NCI-H2196 treated with DMSO at 0.1 percent for 48 hours (cell line): ENCODE measurements at regions not wholly inside any gene's neighbourhood (a gene's known extent, or its start where the extent isn't known, plus 50 kb on each side); places are given as distances from the start of the nearest gene placed in this dataset.

Experiments used
- DNase-seq: peaks from one replicate; lab custom pipeline; 2025; ENCODE audit not compliant: unreplicated experiment; lab: John Stamatoyannopoulos, UW

DNA sequence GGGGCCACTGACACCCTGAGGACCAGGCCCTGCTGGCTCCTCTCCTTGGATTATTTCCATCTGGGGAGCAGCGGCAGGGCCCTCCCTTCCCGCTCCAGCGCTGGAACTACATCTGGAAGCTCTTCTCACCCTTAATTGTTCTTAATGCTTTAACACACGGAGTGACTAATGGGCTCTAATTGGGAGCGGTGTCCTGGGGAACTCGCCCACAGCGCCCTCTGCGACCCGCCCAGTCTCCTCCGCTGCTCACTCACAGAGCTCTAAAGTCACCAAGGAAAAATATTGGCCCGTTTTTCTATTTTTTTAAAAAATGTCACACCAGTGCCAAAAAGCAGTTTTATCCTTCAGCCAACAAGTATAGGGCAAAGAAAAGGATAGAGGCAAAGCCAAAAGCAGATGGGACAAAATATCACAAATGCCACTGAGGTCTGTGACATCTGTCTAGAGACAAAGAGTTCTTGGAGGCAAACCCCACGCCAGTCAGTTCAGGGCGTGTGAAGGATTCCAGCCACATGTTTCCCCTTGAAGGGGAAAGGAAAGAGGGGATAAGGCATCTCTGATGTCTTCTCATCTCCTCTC is 134.7 kb downstream of the RBFOX3 start:
- DNase-seq: no peak

DNA sequence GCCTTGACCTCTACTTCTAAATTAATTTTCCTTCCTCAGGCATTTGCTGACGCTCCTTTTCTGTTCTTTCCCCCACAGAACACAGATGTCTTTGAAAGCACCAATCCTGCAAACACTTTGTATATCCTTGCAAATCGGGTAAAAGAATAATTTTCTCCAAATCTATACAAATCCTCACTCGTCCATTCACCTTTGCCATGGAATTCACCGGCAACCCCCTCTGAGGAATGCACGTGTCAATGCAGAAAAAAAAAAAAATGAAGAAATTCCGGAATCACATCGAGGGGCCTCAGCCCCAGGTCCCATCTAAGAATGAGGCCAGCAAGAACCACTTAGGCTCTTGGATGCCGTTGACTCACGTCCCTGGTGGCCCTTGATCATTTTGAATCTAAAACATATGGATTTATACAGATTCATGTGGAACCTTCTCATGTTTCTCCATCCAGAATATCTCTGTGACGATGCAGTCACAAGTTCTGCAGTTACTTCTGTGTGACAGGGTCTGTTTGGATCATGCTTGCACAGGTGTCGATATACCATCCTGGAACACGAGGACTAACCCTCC is 136.9 kb downstream of the RBFOX3 start:
- DNase-seq: no peak

DNA sequence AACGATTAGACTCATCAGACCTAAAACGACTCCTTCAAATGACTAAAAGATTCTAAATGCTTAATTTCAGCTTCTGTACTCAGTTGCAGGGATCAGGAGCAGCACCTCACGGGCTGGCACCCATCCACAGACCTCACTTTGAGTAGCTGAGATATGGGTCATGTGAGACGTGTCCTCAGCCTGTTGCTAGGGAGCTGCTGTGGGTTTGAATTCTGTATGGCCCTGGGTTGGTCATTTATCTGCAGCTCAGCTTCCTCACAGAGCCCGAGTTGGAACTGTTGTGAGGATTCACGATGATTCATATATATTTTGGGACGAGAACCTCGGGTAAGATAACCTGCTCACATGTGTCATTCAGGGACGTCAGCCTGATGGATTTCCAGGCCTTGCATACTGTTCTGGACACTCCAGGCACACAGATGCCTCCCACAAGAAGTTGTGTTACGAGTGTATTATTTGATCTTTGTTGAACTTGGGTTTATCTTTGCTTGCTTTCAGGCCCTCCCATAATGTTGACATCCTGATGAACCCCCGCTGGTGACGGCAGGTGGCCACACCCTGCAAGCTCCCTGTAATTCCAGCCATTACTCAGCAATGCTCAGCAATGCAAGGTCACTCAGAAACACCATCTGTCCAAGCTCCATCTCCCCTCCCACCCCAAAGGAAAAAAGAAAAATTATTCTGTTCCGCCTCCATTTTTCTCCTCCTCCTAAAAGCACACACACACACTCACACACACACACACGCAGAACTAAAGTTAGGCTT is 137.6 kb downstream of the RBFOX3 start:
- no peak for DNase-seq

DNA sequence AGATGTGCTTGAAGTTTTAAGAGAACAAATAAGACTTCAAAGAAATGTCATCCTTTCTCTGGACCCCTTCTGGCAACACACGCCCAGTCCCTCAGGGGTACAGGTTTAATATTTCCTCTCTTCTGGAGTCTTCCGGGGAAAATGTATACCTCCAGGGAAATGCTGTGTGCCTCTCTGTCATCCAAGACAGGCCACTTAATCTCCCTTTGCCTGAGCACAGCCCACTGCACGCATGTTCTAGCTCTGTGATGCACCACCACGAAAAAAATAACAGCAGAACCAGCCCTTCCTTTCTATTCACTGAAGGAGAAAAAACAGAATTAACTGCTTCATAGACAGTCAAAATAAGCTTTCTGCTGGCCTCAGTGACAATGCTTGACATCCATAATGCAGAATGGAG is 140.1 kb downstream of the RBFOX3 start:
- DNase-seq: no peak

DNA sequence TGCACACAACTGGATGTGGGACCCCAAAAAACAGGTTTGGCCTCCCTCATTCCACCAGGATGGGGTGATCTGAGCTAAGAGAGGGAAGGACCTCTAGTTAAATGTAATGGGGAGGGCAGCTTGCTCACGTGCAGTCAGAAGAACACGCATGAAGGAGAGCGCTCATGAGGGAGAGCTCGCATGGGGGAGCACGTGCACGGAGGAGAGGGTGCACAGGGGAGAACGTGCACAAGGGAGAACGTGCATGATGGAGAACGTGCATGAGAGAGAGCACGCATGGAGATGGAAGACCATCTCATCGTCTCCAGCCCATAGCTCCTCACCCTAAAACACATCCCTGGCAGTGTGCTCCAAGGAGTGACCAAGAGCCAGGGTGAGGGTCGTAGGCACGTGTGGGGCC is 141.2 kb downstream of the RBFOX3 start:
- DNase-seq: no peak

DNA sequence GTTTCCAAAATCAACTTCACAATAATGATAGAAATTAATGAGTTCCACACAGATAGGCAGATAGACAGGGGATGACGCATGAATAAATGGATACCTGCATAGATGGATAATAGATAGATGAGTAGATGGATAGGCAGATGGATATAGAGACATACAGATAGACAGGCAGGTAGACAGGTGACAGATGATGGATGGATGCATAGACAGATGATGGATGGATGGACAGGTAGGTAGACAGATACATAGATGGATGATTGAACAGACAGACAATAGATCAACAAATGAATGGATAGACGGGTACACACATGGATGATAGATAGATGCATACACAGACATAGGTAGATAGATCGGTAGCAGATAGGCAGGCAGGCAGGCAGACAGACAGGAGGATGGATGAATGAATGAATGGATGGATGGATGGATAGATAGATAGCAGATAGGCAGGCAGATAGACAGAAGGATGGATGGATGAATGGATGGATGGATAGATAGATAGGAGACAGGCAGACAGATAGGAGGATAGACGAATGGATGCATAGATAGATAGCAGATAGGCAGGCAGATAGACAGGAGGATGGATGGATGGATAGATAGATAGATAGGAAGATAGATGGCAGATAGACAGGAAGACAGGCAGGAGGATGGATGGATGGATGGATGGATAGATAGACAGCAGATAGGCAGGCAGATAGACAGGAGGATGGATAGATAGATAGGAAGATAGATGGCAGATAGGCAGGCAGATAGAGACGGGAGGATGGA is 142.5 kb downstream of the RBFOX3 start:
- no peak for DNase-seq

DNA sequence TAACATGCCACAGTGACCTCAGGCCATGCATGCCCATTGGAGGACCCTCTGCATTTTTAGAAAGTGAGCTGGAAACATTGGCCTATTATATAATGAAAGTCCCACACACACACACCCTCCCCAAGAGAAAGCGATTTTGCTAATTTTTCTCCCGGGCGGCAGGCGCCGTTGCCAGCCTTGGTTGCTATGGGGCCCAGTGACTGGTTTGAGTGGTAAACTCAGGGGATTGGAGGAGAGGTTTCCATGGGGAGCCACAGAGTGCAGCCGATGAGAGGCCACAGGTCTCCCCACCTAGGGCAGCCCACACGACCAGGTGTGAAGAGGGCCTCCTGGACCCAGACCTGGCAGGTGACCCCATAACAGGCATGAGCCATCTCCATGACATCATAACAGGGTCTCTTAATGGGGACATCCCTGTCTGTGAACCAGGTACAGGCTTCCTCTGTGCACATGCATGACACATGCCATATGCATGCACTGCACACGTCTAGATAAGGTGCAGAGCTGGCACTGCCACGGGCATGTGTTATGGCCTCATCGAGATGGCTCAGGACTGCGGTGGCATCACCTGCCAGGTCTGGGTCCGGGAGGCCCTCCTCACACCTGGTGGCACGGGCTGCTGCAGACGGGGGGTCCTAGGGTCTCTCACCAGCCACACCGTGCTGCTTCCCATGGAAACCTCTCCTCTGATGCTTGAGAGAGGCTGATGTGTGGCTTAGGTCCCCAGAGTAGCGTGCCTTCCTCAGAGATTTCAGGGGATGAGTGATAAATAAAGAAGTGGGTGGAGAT is 144.1 kb downstream of the RBFOX3 start:
- no peak for DNase-seq

DNA sequence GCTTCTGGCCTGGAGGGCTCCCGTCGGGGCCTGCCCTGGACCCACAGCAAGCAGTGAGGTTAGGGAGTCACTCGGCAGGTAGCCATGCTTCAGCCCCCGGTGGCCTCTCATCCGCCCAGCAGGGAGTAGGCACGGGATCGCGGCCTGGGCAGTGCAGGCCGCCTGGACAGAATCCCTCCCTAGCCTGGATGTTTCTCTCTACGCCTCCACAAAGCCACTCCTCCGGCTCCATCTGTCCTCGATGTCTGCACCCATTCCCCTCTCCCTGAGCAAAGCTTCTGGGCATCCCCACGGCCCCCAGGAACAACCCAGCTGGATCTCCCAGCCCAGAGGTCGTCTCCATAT is 145.2 kb downstream of the RBFOX3 start:
- no peak for DNase-seq

DNA sequence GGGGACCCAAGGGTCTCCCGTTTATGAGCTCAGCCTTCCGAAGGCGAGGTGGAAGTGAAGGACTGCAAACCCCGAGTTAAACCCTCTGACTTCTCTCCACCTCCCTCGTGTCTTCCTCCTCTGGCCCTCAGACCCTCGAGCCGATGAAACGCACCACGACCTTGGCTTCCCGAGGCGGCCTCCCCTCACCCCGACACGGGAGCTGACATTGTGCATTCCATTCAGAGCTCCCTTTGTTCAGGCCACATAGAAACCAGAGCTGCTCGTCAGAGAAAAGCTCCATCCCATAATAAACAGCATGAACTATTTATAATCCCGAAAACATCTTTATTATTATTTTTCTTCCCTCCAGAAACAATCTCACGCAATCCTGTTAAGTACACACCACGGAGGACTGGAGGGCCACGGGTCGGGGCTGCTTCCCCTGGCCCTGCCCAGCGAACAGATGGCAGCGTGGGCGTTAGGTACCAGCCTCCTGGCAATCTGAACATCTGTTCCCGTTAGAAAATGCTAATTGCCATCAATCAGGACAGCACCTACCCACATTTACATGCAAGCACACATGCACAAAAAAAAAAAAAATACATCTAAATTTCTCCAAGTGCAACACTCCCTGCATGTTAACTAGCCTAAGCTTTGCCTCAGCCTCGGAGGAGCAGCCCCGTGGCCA is 145.7 kb downstream of the RBFOX3 start:
- no peak for DNase-seq

DNA sequence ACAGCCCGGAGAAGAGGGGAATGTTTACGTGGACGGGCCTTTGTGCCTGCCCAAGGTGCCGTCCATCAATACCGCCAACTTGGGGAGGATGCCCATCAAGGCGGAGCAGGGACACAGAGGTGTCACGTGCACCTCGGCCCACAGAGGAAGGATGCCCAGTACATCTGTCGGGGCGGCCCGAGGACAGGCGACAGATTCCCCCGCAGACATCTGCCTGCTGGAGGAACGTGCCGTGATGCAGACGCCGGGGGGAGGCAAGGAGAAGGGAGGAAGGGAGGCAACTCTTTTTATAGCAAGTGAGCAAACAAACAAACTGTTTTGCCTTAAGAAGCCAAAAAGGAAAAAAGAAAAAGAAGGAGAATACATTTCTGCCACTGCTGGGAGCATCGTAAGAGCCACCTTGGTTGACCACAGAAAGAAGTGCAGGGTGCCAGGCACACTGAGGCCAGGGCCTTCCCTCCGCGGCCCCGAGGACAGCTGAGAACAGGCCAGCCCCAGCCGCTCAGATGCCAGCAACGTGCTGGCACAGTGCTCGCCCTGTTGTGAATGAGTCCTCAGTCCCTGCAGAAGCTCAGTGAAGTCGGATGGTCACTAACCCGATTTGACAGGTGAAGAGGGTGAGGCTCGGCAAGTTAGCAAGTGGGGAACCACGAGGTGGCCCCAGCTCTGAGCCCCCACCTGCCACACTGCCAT is 146.4 kb downstream of the RBFOX3 start:
- DNase-seq: no peak

DNA sequence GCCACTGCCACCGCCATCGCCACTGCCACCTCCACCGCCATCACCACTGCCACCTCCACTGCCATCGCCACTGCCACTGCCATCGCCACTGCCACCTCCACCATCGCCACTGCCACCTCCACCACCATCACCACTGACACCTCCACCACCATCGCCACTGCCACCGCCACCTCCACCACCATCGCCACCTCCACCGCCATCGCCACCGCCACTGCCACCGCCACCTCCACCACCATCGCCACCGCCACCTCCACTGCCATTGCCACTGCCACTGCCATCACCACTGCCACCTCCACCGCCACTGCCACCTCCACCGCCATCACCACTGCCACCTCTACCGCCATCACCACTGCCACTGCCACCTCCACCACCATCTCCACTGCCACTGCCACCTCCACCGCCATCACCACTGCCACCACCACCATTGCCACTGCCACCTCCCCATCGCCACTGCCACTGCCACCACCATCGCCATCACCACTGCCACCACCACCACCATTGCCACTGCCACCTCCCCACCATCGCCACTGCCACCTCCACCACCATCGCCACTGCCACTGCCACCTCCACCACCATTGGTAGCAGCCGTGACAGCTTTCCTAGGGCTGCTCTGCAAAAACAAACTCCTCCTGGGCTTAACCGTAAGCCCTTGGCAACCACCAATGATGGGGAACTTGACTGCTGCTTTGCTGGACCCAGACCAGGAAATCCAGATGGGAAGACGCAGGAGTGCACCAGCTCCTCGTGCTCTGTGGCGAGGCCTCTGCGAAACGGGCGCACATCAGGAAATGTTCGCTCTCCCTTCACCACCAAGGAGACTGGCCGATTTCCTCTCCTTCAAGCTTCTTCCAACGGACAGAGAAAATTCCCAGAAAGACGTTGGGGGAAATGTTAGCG is 147.2 kb downstream of the RBFOX3 start:
- no peak for DNase-seq

DNA sequence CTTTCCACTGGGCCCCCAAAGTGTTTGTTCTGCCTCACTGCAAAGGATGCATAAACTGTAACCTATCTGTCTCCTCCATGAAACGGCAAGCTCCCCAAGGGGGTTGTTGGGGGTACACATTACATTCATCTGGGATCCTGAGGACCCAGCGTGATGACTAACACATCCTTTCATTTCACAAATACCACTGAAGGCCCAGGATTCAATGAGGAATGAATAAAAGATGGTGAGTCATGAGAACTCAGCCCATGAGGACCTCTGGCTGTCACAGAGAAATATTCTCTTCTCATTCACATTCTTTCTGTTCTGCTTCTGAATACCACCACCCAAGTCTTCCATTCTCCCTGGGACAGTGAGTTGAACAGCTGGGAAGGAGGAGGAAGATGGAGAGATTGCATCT is 149.8 kb downstream of the RBFOX3 start:
- DNase-seq: no peak

DNA sequence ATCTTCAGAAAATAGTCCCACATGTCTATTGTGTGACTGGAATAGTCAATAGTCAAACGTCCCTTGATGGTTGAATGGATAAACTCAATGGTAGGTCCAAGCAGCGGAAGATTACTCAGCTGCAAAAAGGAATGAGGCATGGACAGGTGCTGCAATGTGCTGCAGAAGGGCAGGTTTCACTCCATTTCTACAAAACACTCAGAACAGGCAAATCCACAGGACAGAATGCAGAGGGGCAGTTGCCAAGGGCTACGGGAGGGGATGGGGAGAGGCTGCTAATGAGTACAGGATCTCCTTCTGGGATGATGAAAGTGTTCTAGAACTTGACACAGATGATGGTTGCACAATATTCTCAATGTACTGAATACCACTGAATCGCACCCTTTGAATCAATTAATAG is 151.0 kb downstream of the RBFOX3 start:
- DNase-seq: no peak

DNA sequence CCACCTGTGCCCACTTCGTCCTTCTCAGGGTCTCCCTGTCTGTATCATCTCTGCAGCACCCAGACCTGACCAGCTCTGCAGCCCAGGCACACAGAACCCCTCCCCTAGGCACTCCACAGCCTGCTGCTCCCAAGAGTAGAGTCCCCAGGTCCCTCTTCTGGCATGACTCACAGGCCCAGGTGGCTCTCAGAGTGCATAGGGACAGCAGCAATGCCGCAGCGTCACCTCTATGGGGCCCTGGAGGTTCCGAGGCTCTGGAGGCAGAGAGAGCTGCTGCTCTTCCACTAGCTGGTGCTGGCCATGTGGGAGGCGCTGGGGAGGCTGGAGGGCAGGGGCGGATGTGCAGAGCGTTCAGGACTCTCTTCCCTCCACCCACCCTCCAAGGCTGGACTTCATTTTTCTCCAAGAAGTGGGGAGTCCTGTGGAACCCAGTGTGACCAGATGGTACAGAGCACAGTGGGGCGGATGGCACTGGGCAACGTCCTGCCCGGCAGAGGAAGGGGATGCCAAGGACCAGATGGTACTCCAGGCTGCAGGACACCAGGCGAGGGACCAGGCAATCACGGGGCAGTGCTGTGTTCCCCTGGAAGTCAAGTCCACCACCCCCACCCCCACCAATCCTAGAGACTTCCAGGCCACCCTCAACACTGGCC is 151.7 kb downstream of the RBFOX3 start:
- no peak for DNase-seq

DNA sequence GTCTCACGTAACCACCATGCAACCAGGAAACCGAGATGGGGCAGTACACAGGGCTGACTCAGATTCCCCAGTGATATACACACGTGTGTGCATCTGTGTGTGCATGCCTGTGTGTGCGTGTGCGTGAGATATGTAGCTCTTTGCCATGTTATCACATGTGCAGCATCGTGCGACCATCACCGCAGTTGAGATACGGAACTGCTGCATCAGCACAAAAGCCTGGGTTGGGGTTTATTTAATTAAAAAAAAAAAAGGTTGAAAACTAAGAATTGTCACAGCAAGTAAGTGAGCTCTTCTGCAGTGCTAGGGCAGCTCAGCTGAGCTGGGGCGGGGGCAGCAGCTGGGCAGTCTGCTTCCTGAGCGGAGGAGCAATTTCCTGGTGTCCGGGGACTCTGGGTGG is 152.5 kb downstream of the RBFOX3 start:
- no peak for DNase-seq

DNA sequence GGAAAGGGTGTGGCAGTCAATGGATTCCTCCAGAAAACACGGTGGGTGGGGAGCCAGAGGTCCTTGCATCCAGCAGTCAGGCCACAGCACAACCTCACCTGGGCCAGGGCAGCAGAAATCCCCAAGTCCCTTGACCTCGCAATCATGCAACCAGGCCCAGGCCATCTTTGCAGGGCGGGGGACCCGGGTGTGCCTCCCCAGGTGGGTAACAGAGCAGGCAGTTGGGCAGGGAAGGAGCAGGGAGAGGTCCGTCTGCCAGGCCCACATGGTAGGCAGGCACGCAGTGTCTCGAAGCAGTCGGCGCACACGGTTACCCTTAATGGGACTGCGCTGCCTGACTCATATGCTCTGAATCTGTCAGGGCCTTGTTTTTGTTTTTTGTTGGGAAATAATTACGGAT is 153.0 kb downstream of the RBFOX3 start:
- DNase-seq: no peak

DNA sequence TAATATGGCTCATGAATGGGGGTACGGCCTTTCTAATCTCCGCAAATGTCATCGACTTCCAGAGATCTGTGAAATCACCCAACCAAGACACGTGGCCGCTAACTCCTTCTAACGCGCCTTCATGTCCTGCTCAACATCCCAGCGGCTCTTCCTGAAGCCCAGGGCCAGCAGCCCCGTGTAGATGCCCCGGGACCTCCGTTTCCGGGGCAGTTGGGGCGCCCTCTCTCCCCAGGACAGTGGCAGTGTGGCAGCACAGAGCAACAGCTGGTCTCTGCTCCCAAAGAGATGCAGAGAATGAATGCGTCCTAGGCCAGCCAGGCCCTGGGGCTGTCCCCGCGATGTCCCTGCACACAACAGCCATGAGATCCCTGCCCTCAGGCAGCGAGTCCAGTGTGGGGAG is 153.5 kb downstream of the RBFOX3 start:
- no peak for DNase-seq

DNA sequence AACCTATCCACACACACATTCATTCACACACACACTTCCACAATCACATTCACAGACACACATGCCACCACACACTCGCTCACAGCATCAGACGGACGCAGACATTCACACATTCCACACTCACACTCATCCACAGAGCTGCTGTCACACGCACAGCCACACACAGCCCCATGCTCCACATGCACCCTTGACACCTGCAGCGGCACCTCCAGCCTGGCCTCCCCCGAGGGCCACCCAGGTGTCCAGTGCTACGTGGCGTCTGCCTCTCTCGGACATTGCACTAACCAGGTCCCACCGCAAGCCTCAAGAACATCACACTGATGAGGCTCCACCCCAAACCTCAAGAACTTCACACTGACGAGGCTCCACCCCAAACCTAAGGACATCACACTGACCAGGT is 155.2 kb downstream of the RBFOX3 start:
- no peak for DNase-seq

DNA sequence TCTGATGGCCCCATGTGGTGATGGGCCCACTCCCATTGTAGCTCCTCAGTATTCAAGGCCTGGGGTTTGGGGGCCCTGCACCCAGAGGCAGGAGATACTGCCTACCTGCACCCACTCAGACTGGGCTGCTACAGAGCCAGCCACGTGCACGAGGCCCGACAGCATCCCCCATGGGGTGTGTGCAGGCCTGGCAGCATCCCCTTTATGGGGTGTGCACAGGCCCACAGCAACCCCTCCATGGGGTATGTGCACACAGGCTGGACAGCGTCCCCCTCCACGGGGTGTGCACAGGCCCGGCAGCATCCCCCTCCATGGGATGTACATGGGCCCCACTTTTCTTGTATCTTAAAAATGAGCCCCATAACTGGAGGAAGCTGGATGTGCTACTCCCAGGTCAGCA is 156.0 kb downstream of the RBFOX3 start:
- DNase-seq: no peak
